ENCODE measurements at regions not wholly inside any gene's neighbourhood (a gene's known extent, or its start where the extent isn't known, plus 50 kb on each side); places are given as distances from the start of the nearest gene placed in this dataset.

DNA sequence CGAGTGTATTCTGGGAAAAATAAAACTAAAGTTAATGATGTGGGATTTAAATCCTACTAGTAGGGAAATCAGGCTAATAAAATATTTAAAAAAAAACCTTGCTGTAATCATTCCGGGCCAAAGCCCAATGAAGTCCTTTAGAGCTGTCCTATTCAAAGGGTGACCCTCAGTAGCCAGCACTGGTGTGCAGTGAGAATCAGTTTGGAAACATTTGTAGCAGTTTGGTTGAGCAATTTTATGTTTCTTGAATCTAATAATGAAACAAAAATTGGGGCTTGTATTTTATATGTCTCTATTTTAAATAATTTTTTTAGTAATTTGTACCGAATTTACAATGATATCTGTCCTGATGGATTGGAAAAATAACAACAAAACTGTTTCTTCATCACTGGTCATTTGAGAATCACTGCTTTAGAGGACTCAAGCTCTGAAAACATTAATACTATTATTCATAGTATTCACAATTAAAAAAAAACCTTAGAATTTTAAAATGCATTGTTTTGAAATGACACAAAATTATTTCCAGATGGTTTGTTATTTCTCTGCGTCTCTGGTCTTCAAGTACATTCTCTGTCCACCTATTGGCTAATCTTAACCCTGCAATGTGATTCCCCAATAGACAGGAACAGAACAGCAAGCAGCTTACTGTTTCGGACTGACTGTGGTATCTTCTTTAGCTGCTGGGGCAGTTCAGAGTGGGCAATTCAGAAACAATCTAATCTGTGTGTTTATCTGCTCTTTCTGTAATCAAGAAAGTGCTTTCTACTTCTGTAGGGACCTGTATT is 71.2 kb downstream of the OTOL1 start:
- Histone ChIP-seq H2BK5ac (ENCODE audit: insufficient read length, low read length) (no peak overlapping the region), H3K4me2 (ENCODE audit: insufficient read depth, insufficient read length, low read length) (no peak overlapping the region), H3K79me1 (ENCODE audit: insufficient read depth, low read depth, low read length, poor library complexity, severe bottlenecking) (no peaks in the 10 kb centered on the region), H2AFZ (ENCODE audit: low read length) (no peak overlapping the region), H4K20me1 (ENCODE audit: control insufficient read depth, insufficient read depth, insufficient read length) (no peaks in the 10 kb centered on the region), H2BK20ac (ENCODE audit: low read depth, low read length, poor library complexity, severe bottlenecking) (no peak overlapping the region), H3K4ac (ENCODE audit: low read depth, low read length) (no peak overlapping the region), H3K56ac (ENCODE audit: insufficient read length, low read depth, low read length) (no peak overlapping the region), H3K23me2 (ENCODE audit: insufficient read length, low read depth, low read length, poor library complexity, severe bottlenecking) (no peaks in the 10 kb centered on the region), H2BK120ac (ENCODE audit: low read depth, low read length, poor library complexity, severe bottlenecking) (no peak overlapping the region), H4K5ac (ENCODE audit: insufficient read length, low read depth, low read length) (no peak overlapping the region), H2BK12ac (ENCODE audit: insufficient read length, low read depth, low read length) (no peak overlapping the region), H3K14ac (ENCODE audit: insufficient read depth, low read length) (no peak overlapping the region), H3K79me2 (ENCODE audit: insufficient read depth, low read length) (no peaks in the 10 kb centered on the region), H4K8ac (replicated peaks; ENCODE audit: insufficient read length, low read depth, low read length) (no peak overlapping the region), H2BK15ac (ENCODE audit: low read depth, low read length) (no peak overlapping the region; the same call in 1 of the 2 replicates), H2AK5ac (ENCODE audit: insufficient read length, low read length) (no peak overlapping the region), H3T11ph (ENCODE audit: low read length) (no peak overlapping the region), H3K9ac (ENCODE audit: extremely low read depth, insufficient read length, low read length) (no peak overlapping the region), H3K4me1 (ENCODE audit: insufficient read depth, low read length) (no peaks in the 10 kb centered on the region), H3K27me3 (ENCODE audit: insufficient read depth, low read length) (no peaks in the 10 kb centered on the region), H3K9me3 (ENCODE audit: control insufficient read depth, low read depth, low read length) (no peaks in the 10 kb centered on the region), H3K27ac (ENCODE audit: insufficient read length, low read depth, low read length) (no peak overlapping the region), H3K23ac (ENCODE audit: insufficient read length, low read depth, low read length) (no peak overlapping the region), H3K18ac (ENCODE audit: insufficient read length, low read depth, low read length) (no peak overlapping the region), H4K91ac (ENCODE audit: insufficient read length, low read depth, low read length) (no peak overlapping the region)
- Mint-ChIP-seq H3K27ac (no peak overlapping the region), H3K36me3 (ENCODE audit: insufficient read depth in 1 of 3, low read depth in 3 of 3) (no peaks in the 10 kb centered on the region), H3K4me3 (no peak overlapping the region), H3K4me1 (peaks cover 2% of the 10 kb centered on the region in 2 experiments; a peak in 3 of 4 replicates), H3K27me3 (ENCODE audit: low read depth) (no peaks in the 10 kb centered on the region), H3K9me3 (no peaks in the 10 kb centered on the region)
- WGBS (ENCODE audit: extremely low coverage, insufficient read length, low lambda C conversion rate), result no CpG with 5 or more reads among the region's 5 CpGs
- TF ChIP-seq, protein P1, sequence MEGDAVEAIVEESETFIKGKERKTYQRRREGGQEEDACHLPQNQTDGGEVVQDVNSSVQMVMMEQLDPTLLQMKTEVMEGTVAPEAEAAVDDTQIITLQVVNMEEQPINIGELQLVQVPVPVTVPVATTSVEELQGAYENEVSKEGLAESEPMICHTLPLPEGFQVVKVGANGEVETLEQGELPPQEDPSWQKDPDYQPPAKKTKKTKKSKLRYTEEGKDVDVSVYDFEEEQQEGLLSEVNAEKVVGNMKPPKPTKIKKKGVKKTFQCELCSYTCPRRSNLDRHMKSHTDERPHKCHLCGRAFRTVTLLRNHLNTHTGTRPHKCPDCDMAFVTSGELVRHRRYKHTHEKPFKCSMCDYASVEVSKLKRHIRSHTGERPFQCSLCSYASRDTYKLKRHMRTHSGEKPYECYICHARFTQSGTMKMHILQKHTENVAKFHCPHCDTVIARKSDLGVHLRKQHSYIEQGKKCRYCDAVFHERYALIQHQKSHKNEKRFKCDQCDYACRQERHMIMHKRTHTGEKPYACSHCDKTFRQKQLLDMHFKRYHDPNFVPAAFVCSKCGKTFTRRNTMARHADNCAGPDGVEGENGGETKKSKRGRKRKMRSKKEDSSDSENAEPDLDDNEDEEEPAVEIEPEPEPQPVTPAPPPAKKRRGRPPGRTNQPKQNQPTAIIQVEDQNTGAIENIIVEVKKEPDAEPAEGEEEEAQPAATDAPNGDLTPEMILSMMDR (conservative IDR thresholded peaks at IDR 0.05), result no peak
- DNase-seq, result no peak

Data from H9 (cell line).